ENCODE measurements at regions not wholly inside any gene's neighbourhood (a gene's known extent, or its start where the extent isn't known, plus 50 kb on each side); places are given as distances from the start of the nearest gene placed in this dataset.

- Mint-ChIP-seq H3K4me1 (no peaks in the 10 kb centered on the region), H3K9me3 (no peaks in the 10 kb centered on the region), H3K27me3 (ENCODE audit: insufficient read depth) (no peaks in the 10 kb centered on the region), H3K27ac (no peak overlapping the region), H3K4me3 (no peak overlapping the region), H3K36me3 (ENCODE audit: low read depth) (no peaks in the 10 kb centered on the region)
- no peaks in the 10 kb centered on the region for H3K9me3 ChIP-seq (ENCODE audit: control insufficient read depth, low read length)
- H3K36me3 ChIP-seq (ENCODE audit: control insufficient read depth, insufficient read depth, low read length) = no peaks in the 10 kb centered on the region
- DNase-seq = no peak
- TF ChIP-seq, protein P1, sequence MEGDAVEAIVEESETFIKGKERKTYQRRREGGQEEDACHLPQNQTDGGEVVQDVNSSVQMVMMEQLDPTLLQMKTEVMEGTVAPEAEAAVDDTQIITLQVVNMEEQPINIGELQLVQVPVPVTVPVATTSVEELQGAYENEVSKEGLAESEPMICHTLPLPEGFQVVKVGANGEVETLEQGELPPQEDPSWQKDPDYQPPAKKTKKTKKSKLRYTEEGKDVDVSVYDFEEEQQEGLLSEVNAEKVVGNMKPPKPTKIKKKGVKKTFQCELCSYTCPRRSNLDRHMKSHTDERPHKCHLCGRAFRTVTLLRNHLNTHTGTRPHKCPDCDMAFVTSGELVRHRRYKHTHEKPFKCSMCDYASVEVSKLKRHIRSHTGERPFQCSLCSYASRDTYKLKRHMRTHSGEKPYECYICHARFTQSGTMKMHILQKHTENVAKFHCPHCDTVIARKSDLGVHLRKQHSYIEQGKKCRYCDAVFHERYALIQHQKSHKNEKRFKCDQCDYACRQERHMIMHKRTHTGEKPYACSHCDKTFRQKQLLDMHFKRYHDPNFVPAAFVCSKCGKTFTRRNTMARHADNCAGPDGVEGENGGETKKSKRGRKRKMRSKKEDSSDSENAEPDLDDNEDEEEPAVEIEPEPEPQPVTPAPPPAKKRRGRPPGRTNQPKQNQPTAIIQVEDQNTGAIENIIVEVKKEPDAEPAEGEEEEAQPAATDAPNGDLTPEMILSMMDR (conservative IDR thresholded peaks at IDR 0.05) = no peak
- no peaks in the 10 kb centered on the region for H3K4me1 ChIP-seq (ENCODE audit: control insufficient read depth, insufficient read depth, low read length)
- H3K4me3 ChIP-seq (ENCODE audit: low read length) = no peak overlapping the region
- H3K27me3 ChIP-seq (ENCODE audit: control insufficient read depth, insufficient read depth, low read length, poor library complexity, severe bottlenecking) = no peaks in the 10 kb centered on the region
- H3K27ac ChIP-seq (ENCODE audit: low read depth, low read length) = no peak overlapping the region
- 78 to 92% methylated on average over 3 to 4 of the region's 4 CpGs for WGBS, 2 experiments (ENCODE audit: insufficient coverage in 1 of 2, insufficient read length in 1 of 2)
- no peak overlapping the region for H3K9ac ChIP-seq (ENCODE audit: extremely low read depth, low read length, poor library complexity, severe bottlenecking)
Observed at GRCh38 chr3:6228958-6229683, 631.8 kb upstream of the GRM7 start.

GRCh38 chr3:6229778-6230410 lies 631.0 kb upstream of the GRM7 start:
- no peak for DNase-seq
- Mint-ChIP-seq H3K27ac (no peak overlapping the region), H3K4me3 (no peak overlapping the region), H3K27me3 (ENCODE audit: insufficient read depth) (no peaks in the 10 kb centered on the region), H3K36me3 (ENCODE audit: low read depth) (no peaks in the 10 kb centered on the region), H3K9me3 (no peaks in the 10 kb centered on the region), H3K4me1 (no peaks in the 10 kb centered on the region)
- Histone ChIP-seq H3K36me3 (ENCODE audit: control insufficient read depth, insufficient read depth, low read length) (no peaks in the 10 kb centered on the region), H3K4me1 (ENCODE audit: control insufficient read depth, insufficient read depth, low read length) (no peaks in the 10 kb centered on the region), H3K9ac (ENCODE audit: extremely low read depth, low read length, poor library complexity, severe bottlenecking) (no peak overlapping the region), H3K27me3 (ENCODE audit: control insufficient read depth, insufficient read depth, low read length, poor library complexity, severe bottlenecking) (no peaks in the 10 kb centered on the region), H3K4me3 (ENCODE audit: low read length) (no peak overlapping the region), H3K9me3 (ENCODE audit: control insufficient read depth, low read length) (no peaks in the 10 kb centered on the region), H3K27ac (ENCODE audit: low read depth, low read length) (no peak overlapping the region)
- TF ChIP-seq, protein P1 (conservative IDR thresholded peaks at IDR 0.05) = no peak
- 60 to 84% methylated on average over 1 to 6 of the region's 6 CpGs for WGBS, 2 experiments (ENCODE audit: insufficient coverage in 1 of 2, insufficient read length in 1 of 2)

GRCh38 chr3:6242104-6242503 lies 618.8 kb upstream of the GRM7 start:
- H3K9me3 Mint-ChIP-seq = peaks cover 6% of the 10 kb centered on the region
- no peak overlapping the region for H3K4me3 ChIP-seq (ENCODE audit: low read length)
- no peak for DNase-seq
- no peaks in the 10 kb centered on the region for H3K4me1 ChIP-seq (ENCODE audit: control insufficient read depth, insufficient read depth, low read length)
- H3K27me3 Mint-ChIP-seq (ENCODE audit: insufficient read depth) = no peaks in the 10 kb centered on the region
- WGBS, 2 experiments (ENCODE audit: insufficient coverage in 1 of 2, insufficient read length in 1 of 2) = 92 to 98% methylated on average over 4 of the region's 4 CpGs
- H3K9me3 ChIP-seq (ENCODE audit: control insufficient read depth, low read length) = no peaks in the 10 kb centered on the region
- TF ChIP-seq, protein P1 (conservative IDR thresholded peaks at IDR 0.05) = no peak
- peak overlapping the region; percentile 9 for H3K27ac Mint-ChIP-seq
- no peaks in the 10 kb centered on the region for H3K27me3 ChIP-seq (ENCODE audit: control insufficient read depth, insufficient read depth, low read length, poor library complexity, severe bottlenecking)
- H3K9ac ChIP-seq (ENCODE audit: extremely low read depth, low read length, poor library complexity, severe bottlenecking) = no peak overlapping the region
- no peak overlapping the region for H3K4me3 Mint-ChIP-seq
- H3K27ac ChIP-seq (ENCODE audit: low read depth, low read length) = no peak overlapping the region
- no peaks in the 10 kb centered on the region for H3K36me3 Mint-ChIP-seq (ENCODE audit: low read depth)
- no peaks in the 10 kb centered on the region for H3K36me3 ChIP-seq (ENCODE audit: control insufficient read depth, insufficient read depth, low read length)
- peaks cover 2% of the 10 kb centered on the region for H3K4me1 Mint-ChIP-seq

Data from endodermal cell (in vitro differentiated cells).